NCI-H526 treated with DMSO at 0.1 percent for 48 hours (cell line): ENCODE measurements at regions not wholly inside any gene's neighbourhood (a gene's known extent, or its start where the extent isn't known, plus 50 kb on each side); places are given as distances from the start of the nearest gene placed in this dataset.

ENCODE experiments used
- DNase-seq: peaks from one replicate; lab custom pipeline; 2025; lab: John Stamatoyannopoulos, UW

DNA sequence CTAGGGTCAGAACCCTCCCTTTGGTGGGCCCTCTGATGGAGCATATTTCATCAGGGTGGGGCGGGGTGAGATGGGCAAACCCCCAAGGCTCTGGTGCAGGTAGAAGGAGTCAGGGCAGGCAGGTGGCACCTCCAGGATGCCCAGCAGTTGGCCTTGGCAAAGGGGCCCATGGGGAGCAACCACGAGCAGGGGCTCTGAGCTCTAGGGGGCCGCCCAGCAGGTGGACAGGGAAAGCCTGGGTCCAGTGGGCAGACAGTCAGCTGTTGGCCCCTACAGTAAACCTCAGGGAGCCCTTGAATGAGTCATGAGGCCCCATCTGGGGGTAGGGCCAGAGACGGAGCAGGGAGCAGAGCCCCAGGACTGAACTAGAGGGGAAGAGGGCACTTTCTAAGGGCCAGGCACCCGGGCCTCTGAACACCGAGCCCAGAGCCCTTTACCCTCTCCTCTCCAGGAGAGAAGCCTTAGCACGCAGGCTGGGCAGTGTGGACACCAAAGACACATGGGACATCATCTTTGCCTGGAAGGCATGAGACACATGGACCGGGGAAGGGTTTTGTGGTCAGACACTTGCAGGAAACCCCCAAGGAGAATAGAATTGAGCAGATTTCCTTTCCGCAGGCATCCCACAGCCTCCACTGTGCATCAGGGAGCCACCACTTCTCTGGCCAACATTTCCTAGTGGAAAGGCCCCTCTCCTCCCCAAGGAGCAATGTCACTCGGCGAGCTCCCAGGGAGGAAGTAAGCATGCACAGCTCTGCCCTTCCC is 257.3 kb downstream of the GLI2 start:
- DNase-seq, result no peak

DNA sequence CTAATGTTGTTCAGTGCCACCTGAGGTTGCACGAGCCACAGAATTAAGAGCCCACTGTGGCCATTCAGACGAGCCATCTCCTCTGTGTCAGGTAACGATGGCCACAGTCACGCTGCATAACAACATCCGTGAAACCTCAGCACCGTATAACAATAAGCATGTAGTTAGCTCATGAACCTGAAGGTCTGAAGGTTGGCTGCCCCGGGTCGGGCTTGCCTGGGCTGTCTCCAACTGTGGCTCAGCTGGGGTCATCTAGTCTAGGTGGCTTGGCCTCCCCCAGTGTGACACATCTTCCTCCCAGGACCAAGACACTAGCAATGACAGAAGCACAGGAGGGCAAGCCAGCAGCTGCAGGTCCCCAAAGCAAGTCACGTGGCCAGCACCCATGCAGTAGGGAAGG is 258.0 kb downstream of the GLI2 start:
- no peak for DNase-seq

DNA sequence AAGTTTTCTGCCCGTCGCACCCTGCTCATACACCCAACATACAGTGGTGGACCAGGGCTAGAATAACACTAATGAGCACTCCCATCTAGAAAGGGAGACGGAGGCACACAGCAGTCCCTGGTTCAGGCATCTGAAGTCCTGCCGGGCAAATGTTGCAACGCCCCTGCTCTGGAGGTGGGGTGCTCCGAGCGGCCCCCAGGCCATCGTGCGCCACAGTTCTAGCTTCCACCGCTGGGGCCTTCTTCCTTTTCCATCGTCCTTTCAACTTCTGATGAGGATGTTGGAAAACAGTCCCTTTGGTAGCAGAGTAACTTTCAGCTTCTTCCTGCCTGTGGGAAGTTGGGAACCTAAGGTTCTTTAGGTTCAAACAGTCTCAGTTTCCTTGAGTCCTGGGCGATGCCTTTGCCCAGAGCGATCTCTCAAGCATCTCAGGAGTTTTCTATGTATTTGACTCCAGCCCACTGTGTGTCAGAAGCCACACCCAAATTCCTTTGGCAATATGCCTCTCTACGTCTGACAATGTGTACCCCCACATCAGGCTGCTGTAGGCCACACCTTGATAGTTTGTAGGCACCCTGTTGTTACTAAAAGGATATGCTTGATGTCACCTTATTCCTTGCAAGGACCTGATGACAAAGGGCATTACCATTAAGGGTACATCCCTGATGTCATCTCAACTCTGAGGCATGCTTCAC is 258.8 kb downstream of the GLI2 start:
- DNase-seq, result no peak

DNA sequence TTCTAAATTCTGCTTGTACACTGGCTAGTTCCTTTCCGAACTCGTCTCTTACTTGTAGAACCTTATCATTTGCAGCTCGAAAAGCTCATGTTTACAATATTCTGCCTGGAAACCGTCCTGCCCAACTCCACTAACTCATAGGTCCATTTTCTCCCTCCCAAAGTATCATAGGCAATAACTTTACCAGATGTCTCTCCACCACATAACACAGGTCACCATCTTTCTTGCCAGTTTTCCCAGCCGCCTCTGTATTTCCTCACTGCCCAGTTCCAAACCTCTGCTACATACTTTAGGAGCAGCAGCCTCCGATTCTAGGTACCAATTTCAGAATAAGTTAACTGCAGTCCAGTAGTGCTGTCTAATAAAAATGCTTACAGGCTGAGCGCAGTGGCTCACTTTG is 259.5 kb downstream of the GLI2 start:
- no peak for DNase-seq

DNA sequence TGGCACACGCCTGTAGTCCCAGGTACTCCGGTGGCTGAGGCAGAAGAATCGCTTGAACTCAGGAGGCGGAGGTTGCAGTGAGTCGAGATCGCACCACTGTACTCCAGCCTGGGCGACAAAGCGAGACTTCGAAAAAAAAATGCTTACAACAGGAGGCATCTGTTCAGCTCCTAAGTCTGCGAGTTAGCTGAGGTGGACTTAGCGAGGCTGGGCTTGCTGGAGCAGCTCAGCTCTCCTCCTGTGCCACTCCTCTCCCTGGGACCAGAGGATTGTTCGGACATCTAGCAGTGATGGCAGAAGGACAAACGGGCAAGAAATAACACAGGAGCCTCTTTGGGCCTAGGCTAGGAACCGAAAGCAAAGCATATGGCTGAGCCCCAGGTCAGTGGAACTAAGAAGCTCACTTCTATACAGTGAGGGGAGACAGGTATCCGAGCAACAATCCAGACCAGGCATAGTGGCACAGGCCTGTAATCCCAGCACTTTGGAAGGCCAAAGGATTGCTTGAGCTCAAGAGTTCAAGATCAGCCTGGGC is 260.1 kb downstream of the GLI2 start:
- no peak for DNase-seq

DNA sequence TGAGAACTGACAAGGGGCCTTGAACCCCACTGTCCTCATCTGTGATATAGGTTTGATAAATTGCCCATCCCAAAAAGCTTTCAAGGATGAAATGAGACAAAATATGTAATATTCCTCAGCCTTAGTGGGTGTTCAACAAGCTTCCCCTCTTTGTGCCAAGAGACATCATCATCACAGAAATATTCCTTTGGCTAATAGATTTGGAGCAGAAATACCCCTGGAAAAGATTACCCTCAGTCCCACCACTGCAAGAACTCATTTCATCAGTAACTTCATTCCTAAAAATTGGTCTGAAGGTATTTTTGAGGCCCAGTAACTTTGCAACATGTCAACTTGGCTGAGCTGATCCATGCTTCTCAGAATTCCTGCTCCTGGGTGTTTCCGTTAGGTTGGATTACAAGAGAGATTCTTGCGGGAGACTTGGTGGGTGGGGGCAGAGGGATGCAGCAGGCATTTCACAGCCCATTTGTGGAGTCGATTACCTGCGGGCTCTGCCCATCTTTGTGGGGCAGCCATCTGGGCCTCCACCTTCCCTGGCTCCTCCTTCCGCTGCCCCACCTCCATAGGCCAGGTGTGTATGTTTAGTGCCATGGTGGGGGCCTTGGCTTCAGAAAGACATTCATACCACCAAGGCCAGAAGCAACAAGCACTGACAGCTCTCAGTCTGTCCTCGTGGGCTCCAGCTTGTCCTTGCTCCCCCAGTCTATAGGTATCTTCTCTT is 263.9 kb downstream of the GLI2 start:
- DNase-seq, result no peak

DNA sequence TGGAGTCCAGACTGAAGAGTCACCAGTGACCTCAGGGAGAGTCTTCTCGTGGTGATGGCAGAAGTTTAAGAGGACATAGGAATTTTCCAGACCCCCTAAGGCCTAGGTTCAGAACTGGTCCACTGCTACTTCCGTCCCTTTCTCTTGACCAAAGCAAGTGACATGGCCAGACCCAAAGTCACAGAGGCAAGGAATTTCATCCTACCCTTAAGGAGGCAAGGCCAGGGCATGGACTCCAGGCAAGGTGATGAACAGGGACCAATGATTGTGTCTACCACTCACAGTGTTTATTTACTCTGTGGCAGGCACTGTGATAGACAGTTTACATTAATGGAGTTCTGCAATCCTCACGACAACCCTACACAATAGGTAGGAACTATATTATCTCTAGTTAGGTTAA is 265.1 kb downstream of the GLI2 start:
- DNase-seq, result no peak

DNA sequence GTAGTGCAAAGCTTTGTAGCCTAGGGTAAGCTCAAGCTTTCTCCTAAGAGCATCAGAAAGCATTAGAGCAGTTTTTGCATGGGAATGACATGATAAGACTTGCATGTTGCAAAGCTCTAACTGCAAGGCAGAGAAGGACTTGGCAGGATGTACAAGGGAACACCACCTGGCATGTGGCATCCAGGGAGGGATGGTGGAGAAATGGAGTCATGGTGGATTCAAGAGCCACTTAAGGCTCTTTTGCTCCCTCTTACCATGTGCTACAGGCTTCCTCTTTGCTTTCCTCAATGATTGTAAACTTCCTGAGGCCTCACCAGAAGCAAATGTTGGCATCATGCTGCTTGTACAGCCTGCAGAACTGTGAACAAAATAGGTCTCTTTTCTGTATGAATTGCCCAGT is 266.0 kb downstream of the GLI2 start:
- DNase-seq, result no peak

DNA sequence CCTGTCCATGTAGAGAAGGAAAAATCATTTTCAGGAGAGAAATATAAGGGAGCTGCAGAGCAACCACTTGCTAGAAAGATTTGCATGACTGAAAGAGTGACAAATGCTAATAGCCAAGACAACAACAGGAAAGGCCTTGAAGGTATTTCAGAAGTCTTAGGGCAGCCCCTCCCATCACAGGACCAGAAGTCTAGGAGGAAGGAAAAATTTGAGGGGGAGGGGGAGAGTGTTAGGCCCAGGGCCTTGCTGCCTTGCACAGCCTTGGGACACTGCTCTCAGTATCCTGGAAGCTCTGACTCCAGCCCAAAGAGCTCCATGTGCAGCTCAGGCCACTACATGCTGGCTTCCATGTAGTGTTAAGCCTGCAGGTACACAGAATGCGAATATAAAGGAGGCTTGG is 266.9 kb downstream of the GLI2 start:
- no peak for DNase-seq

DNA sequence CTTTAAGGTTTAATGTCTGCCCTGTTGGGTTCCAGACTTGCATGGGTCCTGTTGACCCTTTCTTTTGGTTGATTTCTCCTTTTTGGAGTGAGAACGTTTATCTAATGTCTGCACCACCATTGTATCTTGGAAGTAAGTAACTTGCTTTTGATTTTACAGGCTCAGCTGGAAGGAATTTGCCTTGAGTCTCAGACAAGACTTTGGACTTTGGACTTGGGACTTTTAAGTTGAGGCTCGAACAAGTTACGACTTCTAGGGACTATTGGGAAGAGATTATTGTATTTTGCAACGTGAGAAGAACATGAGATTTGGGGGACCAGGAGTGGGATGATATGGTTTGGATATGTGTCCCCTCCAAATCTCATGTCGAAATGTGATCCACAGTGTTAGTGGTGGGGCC is 267.7 kb downstream of the GLI2 start:
- no peak for DNase-seq

DNA sequence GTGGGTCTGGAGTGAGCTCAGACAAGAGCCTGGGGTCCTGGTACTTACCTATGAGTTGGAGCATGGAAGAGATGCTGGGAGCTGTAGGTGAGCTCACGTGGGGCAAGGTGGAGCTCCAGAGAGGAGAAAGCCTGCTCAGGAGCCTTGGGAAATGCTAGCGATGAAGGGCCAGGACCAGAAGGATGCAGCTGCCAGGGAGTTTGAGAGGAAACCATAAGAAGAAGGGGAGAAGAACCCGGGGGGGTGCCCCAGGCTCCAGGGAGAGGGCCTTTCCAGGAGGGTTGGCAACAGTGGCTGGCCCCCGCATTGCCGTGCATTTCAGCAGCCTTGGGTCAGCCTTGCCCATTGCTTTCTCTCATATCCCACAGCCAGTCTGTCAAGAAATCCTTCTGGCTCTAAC is 268.7 kb downstream of the GLI2 start:
- DNase-seq, result no peak

DNA sequence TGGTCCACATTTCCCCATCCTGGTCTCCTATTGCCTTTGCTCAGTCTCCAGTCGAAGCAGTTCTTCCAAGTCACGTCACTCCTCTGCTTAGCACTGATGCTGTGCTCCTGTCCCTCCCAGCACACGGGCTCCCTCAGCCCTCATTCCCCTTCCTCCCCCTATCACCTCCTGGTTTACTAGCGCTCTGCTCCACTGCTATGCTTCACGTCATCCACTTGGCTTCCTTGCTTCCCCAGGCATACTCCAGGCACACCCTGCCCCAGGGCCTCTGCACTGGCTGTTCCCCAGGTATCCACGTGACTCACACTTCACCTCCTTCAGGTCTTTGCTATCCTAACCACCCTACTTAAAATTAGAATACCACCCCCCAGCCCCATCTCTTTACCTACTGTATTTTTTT is 269.3 kb downstream of the GLI2 start:
- no peak for DNase-seq

DNA sequence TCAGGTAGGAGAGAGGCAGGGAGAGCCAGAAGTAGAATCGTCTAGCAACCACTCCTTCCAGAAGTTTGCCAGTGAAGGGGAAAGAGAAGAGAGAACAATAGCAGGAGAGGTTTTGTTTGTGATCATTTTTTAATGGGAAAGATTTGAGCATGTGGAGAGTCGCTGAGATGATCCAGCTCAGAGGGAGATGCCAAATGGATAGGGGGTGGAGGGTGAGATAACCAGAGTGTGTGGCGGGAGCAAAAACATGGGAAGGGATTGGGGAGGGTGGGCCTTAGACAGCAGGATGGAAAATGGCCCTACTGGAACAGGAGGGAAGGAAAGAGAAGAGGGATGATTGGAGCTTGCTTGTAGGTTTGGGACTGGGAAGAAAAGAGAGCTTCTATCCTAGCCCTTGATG is 269.8 kb downstream of the GLI2 start:
- no peak for DNase-seq

DNA sequence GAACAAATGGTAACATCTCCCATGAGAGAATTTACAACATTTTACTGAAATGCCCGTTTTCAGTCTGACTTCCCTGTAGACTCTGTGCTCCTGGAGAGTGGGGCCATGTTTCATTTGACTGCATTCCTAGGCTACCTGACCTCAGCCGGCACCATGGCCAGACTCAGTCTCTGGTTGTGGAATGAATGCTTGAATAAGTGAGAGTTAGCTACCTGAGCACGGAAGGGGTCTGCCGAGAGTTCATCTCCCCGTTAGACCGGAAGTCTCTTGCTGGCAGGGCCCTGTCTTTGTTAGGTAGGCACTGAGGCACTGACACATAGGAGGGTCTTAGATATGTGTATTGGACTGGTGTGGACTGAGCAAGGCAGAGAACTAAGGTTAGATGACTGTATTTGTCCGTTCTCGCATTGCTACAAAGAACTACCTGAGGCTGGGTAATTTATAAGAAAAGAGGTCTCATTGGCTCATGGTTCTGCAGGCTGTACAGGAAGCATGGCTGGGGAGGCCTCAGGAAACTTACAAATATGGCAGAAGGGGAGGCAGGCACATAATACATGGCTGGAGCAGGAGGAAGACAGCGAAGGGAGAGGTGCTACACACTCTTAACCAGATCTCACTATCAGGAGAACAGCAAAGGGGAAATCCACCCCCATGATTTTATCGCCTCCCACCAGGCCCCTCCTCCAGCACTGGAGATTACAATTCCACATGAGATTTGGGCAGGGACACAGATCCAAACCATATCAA is 271.2 kb downstream of the GLI2 start:
- DNase-seq, result no peak

DNA sequence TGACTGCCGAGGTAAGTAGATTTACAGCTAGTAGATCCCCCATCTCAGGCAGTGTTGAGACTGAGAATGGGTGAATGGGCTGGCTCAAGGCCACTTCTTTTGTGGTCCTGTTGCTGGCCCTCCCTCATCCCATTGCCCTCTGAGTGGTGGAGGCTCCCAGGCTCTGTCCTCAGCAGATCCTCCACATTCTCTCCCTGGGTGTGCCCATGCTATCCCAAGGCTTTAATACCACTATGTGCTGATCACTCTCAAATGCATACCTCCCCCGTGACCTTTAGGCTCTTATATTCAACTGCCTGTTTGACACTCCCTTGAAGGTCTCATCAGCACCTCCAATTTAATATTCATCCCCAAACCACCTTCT is 271.8 kb downstream of the GLI2 start:
- DNase-seq, result no peak

DNA sequence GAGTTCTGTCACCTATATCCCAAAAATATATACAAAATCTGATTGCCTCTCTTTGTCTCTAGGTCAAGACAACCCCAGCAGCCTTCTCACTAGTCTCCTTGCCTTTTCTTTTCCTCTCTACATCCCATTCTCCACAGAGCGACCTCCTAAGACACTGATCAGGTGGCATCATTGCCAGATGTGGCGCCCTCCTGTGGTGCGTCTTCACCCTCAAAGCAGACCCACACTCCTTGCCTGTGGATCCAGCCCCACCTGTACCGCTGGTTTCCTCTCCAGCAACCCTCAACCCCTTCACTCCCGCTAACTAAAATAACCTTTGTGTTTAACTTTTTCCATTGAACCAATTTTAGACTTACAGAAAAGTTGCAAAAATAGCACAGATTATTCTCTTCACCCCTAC is 273.3 kb downstream of the GLI2 start:
- DNase-seq, result no peak

DNA sequence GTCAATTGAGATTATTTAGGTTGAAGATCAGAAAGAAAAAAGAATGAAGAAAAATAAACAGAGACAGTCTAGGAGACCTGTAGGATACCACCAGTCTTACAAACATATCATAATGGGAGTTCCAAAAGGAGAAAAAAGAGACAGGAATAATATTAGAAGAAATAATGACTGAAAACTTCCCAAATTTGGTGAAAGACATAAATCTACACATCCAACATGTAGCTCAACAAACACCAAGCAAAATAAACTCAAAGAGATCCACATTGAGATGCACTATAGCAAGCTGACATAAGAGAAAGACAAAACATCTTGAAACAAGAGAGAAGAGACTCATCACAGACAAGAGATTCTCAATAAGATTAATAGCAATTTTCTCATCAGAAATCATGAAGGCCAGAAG is 274.0 kb downstream of the TFCP2L1 start:
- DNase-seq, result no peak

DNA sequence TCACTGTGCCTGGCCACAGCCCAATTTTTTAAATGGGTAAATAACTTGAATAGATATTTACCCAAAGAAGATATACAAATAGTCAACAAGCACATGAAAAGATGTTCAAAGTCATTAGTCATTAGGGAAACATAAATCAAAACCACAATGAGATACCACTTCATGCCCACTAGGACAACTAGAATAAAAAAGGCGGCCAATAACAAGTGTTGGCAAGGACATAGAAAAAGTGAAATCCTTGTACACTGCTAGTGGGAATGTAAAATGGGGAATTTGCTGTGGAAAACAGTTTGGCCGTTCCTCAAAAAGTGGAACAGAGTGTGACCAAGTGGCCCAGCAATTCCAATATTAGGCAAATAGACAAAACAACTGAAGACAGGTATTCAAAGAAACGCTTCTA is 270.1 kb downstream of the TFCP2L1 start:
- no peak for DNase-seq

DNA sequence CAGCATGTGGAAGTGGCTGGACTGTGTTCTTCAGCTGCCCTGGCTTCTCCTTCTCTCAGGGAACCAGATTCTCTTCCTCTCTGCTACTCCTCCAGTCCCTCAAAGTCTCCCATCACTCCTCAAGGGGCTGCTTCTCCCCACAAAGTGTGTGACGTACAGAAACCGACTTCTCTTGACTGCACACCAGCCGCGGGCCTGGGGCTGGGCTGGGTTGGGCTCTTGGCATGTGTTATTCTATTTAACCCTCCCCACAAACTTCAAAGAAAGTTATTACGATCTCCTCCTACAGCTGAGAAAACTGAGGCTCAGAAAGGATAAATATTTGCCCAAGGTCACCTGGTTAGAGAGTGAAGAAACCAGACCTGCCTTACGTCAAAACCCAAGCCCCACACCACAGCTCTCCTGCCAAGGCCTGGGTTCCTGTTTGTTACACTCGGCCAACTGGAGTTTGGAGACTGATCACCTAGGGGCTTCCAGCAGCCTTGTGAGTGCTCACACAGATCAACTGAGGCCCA is 269.0 kb downstream of the TFCP2L1 start:
- no peak for DNase-seq

DNA sequence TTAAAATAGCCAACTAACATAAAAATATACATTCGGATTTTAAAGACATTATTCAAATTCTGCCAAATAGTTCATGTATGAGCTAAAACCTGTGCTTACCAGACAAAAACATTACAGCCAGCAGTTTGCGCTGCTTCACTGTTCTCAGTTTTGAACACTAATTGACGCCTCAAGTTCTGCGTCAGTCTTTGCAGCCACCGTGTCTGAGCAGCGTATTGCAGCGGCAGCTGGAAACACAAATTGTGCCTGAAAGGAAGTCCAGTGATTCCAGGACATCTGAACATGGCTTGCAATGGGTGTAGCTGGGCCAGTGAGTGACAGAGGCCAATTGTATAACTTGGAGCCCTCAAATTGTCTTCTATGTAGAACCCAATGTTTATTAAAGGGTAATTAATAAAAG is 267.6 kb downstream of the TFCP2L1 start:
- DNase-seq, result no peak

DNA sequence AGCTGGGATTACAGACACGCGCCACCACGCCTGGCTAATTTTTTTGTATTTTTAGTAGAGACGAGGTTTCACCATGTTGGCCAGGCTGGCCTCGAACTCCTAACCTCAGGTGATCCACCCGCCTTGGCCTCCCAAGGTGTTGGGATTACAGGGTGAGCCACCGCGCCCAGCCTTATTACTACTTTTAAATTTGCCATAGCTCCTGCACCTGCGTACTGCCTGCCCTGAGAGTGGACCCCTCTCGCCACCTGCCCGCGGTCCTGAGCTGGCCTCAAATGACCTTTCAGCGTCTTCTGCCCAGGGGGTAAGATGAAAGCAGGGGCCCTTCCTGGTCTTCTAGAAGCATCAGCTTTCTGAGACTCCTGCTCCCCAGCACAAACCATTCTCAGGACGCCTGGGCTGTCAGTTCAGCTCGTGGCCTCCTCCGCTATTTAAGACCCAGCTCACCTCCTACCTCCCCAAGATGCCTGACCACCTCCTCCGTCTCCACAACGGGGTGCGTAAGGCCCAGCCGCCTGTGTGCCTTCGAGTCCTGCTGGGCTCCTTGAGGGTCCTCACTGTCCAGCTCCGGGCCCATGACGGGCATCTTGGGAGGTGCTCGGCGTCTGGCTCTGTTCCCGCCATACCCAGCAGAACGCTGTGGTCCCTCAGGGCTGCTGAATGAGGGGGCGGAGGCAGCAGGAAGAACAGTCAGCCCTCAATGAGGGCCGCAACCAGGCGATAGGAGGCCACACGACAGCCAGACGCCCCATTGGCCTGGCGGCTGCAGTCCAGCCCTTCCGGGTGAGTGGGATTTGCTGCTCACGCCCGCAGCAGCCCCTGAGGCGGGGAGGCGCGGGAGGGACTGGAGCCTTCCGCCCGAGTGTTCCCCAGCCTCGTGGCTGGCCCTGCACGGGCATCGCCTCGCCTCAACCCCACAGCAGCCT is 266.6 kb downstream of the TFCP2L1 start:
- DNase-seq, result no peak
